ENCODE measurements at regions not wholly inside any gene's neighbourhood (a gene's known extent, or its start where the extent isn't known, plus 50 kb on each side); places are given as distances from the start of the nearest gene placed in this dataset.

- Histone ChIP-seq H3K4me3 (no peak overlapping the region), H4K20me1 (ENCODE audit: control insufficient read depth, insufficient read depth) (no peaks in the 10 kb centered on the region), H3K4me1 (ENCODE audit: control insufficient read depth, insufficient read depth, low read length) (no peaks in the 10 kb centered on the region), H2AFZ (ENCODE audit: control insufficient read depth, low read depth, low read length) (no peak overlapping the region), H3K9me3 (replicated peaks; ENCODE audit: control insufficient read depth, insufficient read depth, low read length) (no peaks in the 10 kb centered on the region), H3K27ac (ENCODE audit: control insufficient read depth, insufficient read depth) (no peak overlapping the region), H3K27me3 (replicated peaks in 1 of 2; ENCODE audit: control insufficient read depth in 2 of 2, insufficient read depth in 2 of 2, low read length in 1 of 2) (no peaks in the 10 kb centered on the region), H3K79me2 (ENCODE audit: control insufficient read depth, insufficient read depth, low read length) (no peaks in the 10 kb centered on the region), H3K4me2 (ENCODE audit: control insufficient read depth, insufficient read depth) (no peak overlapping the region), H3K36me3 (ENCODE audit: control insufficient read depth in 2 of 2, insufficient read depth in 2 of 2, low read length in 1 of 2) (no peaks in the 10 kb centered on the region), H3K9ac (ENCODE audit: control insufficient read depth, insufficient read depth, low read length) (no peak overlapping the region)
- ChIA-PET CTCF (interaction anchor here (1.7 kb wide), 1 partner anchor 53 kb away, joined by 4 read pairs; no protein-coding TSS in a partner anchor), SMC1A (ENCODE audit: uncharacterized antibody, unreplicated experiment) (interaction anchor here (1.5 to 2.6 kb wide), 2 partner anchors 10 to 52 kb away, joined by 6 to 11 read pairs; no protein-coding TSS in a partner anchor), RAD21 (ENCODE audit: unreplicated experiment) (interaction anchor here (0.6 kb wide), 1 partner anchor 697 kb away, joined by 3 read pairs; no protein-coding TSS in a partner anchor), POLR2A (no interaction called here)
- 43% methylated on average over 1 of the region's 1 CpG for WGBS (ENCODE audit: insufficient coverage, insufficient replicate concordance, low lambda C conversion rate, missing lambda C conversion rate)
- TF ChIP-seq SPI1 (IDR thresholded peaks at IDR 0.05; ENCODE audit: borderline replicate concordance, insufficient read depth, low read depth, low read length) (peak; percentile 38; the same call in 1 of the 2 replicates), HDAC2 (IDR thresholded peaks at IDR 0.05) (no peak), ZNF687 (IDR thresholded peaks at IDR 0.05) (no peak)
- in situ Hi-C loops (cut with MboI), result no loop called here
- intact Hi-C loops (cut with micrococcal nuclease; ENCODE audit: unreplicated experiment), result no loop called here
- DNase-seq (ENCODE audit: low read depth, low spot score), result no peak
- no peak for ATAC-seq
- no TSS peak for BruUV-seq (replicated peaks)
- no peak for FAIRE-seq
Measured at GRCh38 chr7:123314886-123315285, 115.1 kb upstream of the SLC13A1 start.
